NCI-H2171 treated with DMSO at 0.1 percent for 48 hours (cell line): ENCODE measurements at regions not wholly inside any gene's neighbourhood (a gene's known extent, or its start where the extent isn't known, plus 50 kb on each side); places are given as distances from the start of the nearest gene placed in this dataset.

Experiments
- DNase-seq: peaks from one replicate; lab custom pipeline; 2025; lab: John Stamatoyannopoulos, UW

- peak; percentile 49 for DNase-seq
Observed at GRCh38 chr12:34526946-34527345, 504.6 kb downstream of the ALG10 start.

DNA sequence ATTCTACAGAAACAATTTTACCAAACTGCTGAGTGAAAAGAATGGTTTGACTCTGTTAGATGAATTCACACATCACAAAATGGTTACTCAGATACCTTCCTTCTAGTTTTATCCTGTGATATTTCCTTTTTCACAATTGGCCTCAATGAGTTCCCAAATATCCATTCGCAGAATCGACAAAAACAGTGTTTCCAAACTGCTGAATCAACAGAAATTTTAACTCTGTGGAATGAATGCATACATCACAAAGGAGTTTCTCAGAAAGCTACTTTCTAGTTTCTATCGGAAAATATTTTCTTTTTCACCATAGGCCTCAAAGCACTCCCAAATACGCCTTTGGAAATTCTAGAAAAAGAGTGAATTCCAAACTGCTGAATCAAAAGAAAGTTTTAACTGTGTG is 525.0 kb downstream of the ALG10 start:
- DNase-seq = no peak

DNA sequence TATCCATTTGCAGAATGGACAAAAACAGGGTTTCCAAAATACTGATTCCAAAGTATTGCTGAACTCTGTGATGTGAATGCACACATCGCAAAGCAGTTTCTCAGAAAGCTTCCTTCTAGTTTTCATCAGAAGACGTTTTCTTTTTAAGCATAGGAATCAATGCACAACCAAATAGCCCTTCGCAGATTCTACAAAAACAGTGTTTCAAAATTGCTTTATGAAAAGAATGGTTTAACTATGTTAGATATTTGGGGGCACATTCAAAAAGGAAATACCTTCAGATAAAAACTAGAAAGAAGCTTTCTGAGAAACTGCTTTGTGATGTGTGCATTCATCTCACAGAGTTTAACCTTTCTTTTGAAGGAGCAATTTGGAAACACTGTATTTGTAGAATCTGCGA is 569.7 kb downstream of the ALG10 start:
- DNase-seq = no peak

DNA sequence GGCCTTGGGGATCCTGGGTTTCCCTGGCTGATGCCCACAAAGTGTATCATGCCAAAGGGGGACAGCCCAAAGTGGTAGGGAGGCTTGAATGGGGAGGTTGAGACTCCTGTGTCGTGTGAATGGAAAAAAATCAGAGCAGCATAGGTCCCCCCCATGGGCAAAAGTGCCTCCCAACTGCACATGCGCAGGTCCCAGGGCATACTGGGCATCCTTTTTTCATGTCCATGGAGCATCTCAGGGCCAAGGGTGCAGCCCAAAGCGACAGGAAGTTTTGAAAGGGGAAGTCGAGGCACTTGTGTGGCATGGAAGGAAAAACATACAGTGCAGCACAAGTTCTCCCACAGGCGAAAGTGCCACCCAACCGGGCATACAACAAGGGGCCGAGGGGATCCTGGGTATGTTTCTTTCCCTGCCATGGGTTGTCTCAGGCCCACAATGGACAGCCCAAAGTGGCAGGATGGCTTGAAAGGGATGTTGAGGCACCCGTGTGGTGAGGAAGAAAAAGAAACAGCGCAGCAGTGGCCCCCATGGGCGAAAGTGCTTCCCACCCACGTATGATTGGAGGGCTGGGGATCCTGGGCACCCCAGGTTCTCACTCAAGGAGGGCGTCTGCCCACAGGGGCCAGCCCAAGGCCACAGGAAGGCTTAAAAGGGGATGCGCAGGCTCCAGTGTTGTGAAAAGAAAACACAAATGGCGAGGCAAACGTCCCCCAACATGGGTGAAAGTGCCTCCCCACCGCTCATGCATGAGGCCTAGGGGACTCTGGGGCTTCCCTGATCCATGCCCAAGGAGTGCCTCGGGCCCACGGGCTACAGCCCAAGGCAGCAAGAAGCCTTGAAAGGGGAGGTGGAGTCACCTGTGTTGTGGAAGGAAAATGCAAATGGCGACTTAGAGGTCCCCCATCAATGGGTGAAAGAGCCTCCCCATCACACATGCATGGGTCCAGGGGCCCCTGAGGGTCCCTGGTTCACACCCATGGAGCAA is 573.7 kb downstream of the ALG10 start:
- DNase-seq = no peak

GRCh38 chr12:34597548-34598351 is 575.5 kb downstream of the ALG10 start:
- no peak for DNase-seq

GRCh38 chr12:34598352-34598827 is 576.1 kb downstream of the ALG10 start:
- DNase-seq = no peak

- DNase-seq = no peak
Observed at GRCh38 chr12:34598851-34599529, 576.7 kb downstream of the ALG10 start.

DNA sequence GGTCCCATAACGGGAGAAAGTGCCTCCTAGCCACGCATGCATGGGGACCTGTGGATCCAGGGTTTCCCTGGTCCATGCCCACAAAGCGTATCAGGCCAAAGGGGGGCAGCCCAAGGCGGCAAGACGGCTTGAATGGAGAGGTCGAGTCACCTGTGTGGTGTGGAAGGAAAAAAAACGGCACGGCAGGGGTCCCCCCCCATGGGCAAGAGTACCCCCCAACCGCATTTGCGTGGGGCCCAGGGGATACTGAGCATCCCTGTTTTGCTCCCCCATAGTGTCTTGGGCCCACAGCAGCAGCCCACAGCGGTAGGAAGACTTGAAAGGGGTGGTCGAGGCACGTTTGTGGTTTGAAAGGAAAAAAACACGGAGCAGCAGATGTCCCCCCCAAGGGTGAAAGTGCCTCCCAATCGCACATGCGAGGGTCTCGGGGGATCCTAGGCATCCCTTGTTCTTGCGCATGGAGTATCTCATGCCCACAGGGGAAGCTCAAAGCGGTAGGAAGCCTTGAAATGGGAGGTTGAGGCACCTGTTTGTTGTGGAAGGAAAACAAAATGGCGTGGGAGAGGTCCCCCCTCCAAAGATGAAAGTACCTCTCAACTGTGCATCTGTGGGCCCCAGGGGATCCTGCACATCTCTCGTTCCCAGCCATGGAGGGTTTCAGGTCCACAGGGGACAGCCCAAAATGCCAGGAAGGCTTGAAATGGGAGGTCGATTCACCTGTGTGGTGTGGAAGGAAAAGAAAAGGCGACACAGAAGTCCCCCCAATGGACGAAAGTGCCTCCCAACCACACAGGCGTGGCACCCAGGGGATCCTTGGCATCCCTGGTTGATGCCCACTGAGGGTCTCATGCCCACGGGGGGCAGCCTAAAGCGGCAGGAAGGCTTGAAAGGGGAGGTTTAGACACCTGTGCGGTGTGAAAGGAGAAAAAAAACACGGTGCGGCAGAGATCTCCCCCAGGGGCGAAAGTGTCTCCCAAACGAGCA is 577.5 kb downstream of the ALG10 start:
- DNase-seq = no peak

DNA sequence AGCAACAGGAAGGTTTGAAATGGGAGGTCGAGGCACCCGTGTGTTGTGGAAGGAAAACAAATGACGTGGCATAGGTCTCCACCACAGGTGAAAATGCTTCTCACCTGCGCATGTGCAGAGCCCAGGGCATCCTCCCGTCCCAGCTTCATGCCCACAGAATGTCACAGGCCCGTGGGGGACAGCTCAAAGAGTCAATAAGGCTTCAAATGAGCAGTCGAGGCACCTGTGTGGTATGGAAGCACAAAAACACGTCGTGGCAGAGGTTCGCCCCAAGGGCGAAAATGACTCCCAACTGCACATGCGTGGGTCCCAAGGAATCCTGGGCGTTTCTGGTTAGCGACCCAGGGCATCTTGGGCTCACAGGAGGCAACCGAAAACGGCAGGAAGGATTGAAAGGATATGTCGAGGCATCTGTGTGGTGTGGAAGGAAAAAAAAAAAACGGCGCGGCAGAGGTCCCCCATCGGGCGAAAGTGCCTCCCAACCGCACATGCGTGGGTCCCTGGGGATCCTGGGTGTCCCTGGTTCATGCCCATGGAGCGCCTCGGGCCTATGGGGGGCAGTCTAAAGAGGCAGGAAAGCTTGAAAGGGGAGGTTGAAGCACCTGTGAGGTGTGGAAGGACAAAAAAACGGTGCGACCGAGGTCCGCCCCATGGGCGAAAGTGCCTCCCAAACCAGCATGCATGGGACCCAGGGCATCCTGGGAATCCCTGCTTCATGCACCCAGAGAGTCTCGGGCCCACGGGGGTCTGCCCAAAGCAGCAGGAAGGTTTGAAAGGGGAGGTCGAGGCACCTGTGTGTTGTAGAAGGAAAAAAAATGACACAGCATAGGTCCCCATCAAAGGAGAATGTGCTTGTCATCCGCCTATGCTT is 578.5 kb downstream of the ALG10 start:
- no peak for DNase-seq

GRCh38 chr12:34601689-34602088 is 579.4 kb downstream of the ALG10 start:
- no peak for DNase-seq

DNA sequence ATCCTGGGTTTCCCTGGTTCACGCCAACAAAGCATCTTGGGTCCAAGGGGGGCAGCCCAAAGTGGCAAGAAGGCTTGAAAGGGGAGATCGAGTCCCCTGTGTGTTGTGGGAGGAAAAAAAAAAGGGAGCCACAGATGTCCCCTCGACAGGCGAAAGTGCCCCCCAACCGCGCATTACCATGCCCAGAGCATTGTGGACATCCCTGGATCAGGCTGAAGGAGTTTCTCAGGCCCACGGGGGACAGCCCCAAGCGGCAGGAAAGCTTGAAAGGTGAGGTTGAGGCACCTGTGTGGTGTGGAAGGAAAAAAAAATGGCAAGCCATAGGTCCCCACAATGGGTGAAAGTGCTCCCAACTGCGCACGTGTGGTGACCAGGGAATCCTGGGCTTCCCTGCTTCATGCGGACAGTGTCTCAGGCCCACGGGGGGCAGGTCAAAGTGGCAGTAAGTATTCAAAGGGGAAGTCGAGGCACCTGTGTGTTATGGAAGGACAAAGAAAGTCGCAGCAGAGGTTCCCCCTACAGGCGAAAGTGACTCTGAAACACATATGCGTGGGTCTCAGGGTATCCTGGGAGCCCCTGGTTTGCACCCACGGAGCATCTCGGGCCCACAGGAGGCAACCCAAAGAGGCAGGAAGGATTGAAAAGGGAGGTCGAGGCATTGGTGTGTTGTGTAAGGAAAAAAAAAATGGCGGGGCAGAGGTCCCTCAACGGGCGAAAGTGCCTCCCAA is 580.1 kb downstream of the ALG10 start:
- DNase-seq = no peak

- DNase-seq = no peak
Observed at GRCh38 chr12:34603382-34604035, 581.2 kb downstream of the ALG10 start.

- no peak for DNase-seq
Observed at GRCh38 chr12:34604227-34604626, 581.9 kb downstream of the ALG10 start.

DNA sequence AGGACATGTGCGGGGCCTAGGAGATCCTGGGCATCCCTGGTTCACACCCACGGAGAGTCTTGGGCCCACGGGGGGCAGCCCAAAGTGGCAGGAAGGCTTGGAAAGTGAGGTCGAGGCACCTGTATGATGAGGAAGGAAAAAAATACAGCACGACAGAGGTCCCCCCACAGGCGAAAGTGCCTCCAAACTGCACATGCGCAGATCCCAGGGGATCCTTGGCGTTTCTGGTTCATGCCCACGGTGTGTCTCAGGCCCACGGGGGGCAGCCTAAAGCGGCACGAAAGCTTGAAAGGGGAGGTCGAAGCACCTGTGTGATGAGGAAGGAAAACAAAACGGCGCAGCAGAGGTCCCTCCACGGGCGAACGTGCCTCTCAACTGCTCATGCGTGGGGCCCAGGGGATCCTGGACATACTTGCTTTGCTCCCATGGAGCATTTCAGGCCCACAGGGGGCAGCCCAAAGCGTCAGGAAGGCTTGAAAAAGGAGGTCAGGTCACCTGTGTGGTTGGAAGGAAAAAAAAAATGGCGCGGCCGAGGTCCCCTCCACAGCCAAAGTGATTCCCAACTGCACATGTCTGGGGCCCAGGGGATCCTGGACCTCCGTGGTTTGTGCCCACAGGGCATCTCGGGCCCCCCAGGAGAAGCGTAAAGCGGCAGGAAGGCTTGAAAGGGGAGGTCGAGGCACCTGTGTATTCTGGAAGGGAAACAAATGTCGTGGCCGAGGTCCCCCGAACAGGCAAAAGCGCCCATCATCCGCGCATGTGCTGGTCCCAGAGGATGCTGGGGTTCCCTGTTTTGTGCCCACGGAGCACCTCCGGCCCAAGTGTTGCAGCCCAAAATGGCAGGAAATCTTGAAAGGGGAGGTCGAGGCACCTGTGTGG is 582.6 kb downstream of the ALG10 start:
- DNase-seq = no peak

GRCh38 chr12:34605510-34605887 is 583.2 kb downstream of the ALG10 start:
- no peak for DNase-seq

- no peak for DNase-seq
Observed at GRCh38 chr12:34605955-34606748, 583.9 kb downstream of the ALG10 start.
